GM18502 (cell line): ENCODE measurements at regions not wholly inside any gene's neighbourhood (a gene's known extent, or its start where the extent isn't known, plus 50 kb on each side); places are given as distances from the start of the nearest gene placed in this dataset.
"Not testable (repeated sequence)": the region's sequence is repeated elsewhere in the genome, so short reads cannot be mapped to it uniquely, and the experiment has no call there.

Experiments
- ATAC-seq: cut with Tn5 transposase; IDR thresholded peaks from one replicate; pipeline ENCODE4 v1.9.1; 2021; ENCODE audit warnings: mild to moderate bottlenecking; ENCODE audit not compliant: unreplicated experiment, poor library complexity

DNA sequence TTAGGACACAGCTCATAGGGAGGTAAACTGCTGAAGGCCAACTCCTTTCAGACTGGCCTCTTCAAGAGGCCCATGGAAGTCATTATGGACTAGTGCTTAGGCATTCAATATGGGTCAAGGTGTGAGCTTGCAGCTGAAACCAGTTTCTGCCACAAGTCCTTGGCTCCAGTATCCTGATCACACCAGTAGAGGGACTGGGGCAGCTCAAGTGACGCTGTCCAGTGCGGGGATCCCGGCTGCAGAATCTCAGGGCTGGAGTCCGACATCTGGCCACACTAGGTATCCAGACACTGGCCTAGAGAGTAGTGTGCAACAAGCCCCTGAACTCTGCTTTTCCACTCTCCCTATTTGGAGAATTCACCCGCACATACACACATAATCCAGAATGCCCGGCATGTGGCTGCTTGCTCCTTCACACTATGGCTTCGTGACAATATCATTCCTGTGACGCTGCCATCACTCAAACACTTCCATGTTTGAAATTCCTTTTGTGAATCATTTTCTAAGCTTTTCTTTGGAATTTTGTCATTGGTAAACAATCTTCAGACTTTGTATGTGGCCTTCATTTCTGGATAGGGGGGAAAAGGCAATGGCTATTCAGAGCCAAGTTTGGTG lies 425.1 kb downstream of the EFNB2 start:
- ATAC-seq: no peak

DNA sequence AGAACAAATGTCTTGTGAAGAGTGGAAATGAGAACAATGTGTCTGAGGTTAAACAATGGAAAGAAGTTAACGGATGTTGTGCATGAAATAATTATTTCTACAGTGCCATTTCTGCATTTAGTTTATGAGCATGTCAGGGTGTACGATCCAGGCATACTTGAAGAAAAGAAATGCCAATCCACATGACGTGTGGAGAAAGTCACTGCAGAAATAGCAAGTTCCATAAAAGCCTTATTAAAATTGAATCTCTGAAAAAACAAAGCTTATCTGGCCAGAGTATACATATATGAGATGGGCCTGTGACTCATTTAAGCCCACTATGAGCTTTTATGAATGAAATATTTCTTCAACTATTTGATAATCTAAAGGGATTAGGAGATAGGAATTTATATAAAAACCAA lies 426.1 kb downstream of the EFNB2 start:
- no peak for ATAC-seq

DNA sequence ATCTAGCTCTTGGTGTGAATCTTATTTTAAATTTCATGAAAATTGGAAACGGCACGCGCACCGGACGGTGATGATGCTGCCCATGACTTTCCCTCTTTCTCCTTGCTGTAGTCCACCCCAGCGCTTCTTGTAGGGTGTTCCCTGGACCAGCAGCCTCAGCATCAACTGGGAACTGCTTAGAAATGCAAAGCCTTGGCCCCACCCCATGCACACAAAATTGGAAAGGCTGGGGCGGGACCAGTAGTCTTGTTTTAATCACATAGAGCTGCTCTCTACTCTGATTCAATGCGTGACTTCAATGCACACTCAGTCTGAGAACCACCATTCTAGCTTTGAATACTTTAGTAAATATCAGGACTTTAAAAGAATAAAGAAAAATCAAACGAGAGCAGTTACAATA lies 427.1 kb downstream of the EFNB2 start:
- ATAC-seq: no peak

DNA sequence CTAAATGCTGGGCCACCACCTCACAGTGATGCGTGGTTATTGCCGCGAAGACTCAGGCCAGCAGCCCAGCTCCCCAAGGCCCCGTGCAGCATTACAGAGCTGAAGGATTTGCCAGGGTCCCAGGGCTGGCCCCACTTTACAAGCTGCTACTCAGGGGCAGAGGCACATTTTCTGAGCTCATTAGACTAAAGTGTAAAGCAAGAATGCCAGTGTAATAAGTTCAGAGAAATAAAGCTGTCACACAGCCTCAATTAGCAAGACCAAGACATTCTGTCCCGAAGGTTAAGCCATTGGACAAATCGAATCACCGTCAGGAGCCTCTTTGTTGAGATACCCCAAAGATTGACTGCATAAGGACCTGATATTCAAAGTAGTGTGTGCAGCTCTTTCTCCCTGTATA lies 428.4 kb downstream of the EFNB2 start:
- no peak for ATAC-seq

DNA sequence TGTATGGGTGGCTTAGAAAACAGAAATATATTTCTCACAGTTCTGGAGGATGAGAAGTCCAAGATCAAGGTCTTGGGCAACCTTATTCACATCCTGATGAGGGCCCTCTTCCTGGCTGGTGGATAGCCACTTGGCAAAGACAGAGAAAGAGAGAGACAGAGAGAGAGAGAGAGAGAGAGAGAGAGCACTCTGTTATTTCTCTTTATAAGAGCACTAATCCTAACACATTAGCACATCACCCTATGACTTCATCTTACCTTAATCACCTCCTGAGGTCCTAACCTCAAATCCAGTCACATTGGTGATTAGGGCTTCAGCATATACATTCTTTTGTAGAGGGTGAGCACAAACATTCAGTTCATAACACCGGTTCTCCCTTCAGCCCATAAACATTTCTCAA lies 430.3 kb downstream of the EFNB2 start:
- ATAC-seq: no peak

DNA sequence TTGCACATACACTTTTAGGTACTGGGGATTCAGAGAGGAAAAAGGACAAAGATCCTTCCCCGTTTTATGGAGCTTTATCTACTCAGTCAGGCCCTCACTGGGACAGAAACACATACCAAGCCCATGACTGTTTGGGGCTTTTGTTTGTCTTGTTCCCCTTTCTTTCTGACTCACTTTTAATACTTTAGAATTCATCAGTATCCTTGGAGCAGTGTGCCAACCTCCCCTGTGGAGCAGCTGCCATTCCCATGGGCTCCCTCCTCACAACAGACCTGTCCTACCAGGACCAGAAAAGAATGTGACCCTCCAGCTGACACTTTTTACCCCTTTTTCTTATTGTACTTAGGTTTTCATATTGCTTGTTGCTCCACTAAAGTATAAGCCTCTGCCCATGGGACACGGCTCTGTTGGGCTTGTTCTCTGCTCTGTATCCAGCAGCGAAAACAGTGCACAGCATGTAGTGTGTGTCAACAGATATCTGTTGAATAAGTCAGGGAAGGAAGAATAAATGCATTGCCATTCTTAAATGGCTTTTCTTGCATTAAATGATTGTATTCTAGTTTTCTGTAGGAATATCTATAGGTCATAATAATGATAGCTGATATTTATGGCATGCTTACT lies 431.1 kb downstream of the EFNB2 start:
- no peak for ATAC-seq

DNA sequence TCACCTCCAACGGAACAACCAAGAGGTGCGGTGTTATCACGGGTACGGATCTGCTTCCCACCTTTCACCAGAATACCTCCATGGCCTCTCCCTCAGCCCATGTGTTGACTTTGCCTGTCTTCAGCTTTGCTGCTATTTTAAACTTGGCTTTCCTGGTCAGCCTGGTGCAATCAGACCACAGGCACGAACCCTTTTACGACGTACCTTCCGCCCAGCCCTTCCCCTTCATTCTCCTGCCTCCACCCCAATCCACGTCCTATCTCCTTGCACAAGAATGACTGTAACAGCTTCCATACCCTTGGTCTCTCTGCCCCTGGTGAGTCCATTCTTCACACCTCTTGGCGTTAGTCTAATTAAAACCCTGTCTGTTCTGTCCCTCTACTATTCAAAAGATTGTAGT lies 431.7 kb downstream of the EFNB2 start:
- no peak for ATAC-seq

DNA sequence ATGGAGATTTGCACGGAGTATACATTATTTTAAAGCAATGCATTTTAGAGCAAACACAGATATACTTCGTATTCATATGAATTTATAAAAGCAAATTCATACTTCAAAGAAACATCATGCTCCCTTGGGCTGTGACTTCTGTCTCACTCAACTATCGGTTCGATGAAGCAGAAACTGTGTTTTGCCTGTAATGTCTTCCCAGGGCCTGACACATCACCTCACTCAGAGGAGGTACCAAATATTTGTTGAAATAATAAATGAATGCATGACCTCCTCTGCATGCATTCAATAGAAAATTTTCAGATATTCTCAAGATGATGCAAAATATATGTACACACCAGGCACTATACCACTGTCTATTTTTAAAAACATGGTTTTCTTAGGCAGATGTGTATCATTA lies 432.7 kb downstream of the EFNB2 start:
- ATAC-seq: no peak

DNA sequence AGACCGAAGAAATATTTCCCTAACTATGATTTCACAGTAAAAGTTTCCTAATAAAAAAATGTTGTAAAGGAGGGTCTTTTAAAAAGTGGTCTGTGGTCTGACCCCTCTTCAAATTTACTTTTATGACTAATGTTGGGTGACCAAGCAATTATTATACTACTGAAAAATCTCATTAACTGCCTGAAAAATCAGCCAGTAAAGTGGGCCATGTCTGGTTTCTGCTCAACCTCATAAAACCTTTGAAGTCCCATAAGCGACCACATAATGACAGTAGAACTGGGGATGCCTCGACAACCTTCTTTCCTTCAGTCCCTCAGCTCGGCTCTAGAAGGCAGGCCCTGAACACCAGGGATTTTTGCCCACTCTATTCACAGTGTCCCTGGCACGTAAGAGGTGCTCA lies 434.3 kb downstream of the EFNB2 start:
- no peak for ATAC-seq

DNA sequence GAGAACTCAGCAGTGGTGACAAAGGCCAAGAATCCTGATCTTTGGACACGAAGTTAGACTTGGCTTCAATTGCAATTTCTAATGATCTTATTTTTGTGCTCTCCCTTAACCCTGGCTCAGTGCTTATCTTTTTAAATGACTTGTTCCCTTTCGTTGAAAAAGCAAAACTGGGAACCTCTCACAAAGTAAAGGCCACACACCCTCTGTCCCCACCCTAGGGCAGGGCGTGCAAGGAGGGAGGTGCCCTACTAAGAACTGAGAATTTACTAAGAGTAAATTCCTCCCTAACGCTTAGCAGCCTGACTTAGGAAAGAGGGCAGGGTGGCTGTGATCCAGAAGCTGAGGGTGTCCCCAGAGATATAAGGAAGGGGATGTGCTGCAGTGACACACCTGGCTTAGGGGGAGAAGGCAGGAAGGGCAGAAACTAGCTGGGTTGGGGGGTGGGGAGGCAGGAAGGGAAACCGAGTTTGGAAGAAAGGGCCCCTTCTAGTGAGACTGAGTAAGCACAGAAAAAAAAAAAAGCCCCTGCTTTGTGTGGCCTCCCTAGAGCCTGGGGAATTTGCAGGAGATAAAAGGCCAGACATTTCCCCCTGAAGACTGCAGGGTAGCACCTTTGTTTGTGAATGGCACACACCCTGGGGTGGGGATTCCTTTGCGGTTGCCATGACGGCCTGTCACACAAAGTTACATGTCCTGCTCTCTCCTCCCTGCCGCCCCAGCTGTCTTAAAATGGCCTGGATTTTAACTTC lies 435.1 kb downstream of the EFNB2 start:
- peak; percentile 68 for ATAC-seq

DNA sequence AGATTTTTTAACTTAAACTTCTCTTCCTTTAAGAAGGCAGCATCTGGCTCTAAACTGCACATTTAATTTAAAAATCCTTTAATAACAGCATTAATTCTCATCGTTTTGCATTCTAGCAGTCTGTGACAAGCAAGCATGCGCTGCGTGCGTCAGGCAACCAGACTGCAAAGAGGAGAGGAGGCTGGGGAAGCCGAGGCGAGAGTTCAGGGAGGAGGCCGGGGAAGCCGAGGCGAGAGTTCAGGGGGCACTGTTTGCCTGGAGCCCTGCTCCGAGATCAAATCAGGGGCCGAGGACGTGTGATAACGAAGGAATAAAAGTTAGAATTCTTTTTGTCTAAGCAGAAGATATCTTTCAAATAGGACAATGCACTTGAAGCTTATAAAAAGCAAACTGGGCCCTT lies 435.7 kb downstream of the EFNB2 start:
- no peak for ATAC-seq

DNA sequence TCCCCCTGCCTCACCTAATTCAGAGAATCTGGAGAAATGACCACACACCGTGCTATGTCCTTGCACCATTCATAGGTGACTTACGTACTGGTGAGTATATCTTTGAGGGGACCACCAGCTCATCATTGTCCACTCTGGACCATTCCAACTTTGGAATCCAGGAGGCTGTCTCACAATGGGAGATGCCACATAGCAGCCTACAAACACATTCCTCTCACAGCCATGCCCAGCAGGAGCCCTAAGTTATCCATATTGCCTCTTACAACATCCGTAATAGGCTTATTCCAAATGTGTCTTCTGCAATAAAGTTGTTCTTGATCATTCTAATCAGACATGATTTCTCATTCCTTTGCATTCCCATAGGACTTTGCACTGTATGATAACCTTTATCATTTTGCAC lies 436.7 kb downstream of the EFNB2 start:
- no peak for ATAC-seq

DNA sequence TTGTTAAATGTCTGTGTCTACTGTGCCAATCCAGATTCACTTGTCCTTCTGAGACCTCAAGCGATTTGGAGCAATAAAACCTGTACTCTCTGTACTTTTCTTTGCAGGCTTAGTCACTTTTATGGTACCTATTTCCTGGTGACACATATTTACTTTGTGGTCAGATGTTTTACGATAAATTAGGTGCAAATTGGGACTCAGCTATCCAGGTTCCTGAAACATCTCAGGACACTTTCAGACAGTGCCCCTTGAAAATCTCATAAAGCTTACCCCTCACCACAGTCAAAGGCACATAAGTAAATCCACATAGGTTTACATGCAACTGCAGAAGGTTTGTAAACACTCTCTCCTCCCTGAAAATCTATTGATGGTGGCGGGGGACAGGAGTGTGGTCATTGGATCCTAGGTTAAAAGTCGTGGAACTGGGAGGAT lies 438.8 kb downstream of the EFNB2 start:
- ATAC-seq: no peak

DNA sequence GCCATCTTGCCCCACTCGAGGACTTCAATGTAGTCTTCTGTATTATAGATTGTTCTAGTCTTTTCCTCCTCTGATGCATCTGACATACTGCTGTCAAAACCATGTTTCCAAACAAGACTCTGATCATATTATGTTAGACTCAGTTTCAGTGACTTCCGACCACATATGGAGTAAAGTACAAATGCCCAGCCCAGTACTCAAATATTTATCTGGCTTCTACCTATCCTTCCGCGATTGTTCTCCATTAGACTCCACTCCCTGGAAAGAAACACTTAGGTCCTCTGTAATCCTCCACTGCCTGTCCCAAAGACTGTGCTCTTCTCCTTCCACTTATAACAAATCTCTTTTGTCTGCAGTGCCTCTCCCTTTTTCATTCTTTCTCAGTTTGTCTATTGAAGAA lies 439.5 kb downstream of the EFNB2 start:
- no peak for ATAC-seq

DNA sequence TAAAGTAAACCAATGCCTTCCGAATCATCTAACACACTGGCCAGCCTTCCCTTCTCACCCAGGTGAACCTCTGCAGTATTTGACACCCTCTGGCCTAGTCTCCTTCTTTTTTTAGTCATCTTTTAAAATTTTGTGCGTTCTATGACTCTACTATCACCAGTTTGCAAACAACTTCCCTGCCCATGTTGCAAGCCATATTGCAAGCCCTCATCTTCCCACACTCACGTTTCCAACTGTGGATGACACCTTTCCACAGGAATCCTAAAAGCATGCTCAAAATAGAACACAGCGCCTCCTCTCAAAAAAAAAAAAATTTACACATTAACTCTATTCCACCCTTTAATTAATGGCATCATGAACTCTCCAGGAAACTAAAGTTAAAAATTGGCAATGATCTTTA lies 440.1 kb downstream of the EFNB2 start:
- no peak for ATAC-seq

DNA sequence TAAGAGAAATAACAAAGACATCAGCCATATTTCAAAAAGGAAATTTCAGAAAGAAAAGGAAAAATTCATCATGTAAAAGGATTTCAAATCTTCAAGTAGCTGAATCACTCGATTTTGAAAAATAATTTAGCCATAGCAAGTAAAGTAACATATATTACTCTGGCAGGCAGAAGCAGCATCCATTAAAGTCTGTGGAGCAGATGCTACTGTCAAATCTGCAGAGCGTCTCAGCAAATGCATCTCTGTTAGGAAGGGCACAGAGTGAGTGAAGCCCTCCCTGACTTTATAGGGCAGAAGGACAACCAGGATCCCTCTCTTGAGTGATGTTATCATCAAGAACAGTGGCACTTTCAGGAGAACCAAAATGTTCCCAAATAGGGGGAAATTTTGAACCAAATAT lies 445.5 kb downstream of the EFNB2 start:
- no peak for ATAC-seq

DNA sequence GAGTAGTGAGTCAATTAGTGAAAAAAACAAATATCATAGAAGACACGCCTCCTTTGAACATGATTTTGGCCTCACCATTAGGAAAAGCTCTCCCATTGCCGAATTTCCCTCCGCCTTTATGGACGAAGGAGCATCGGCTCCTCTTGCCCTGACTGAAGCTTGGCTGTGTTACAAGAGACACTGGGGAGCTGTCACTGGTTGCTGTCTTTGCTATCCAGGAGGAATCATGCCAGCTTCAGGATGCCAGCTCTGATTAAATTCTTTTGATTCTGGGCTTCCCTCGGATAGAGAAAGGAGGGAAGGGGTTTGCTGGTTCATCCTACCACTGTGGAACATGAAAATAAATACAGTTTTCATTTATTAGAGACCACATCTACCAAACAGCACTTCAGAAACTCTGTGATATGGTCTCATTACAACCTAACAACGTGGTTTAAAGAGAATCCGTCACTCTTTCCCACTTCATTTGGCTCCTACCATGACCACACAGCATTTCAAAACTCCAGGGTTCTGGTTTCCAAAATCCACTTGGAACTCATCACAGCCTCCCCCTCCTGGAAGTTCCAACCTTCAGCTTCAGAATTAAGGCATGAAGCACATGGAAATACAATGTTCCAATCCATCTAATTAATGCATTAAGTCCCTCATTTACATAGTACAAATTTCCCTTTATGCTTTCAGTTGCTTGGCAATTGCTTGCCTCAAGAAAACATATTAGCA lies 446.0 kb downstream of the EFNB2 start:
- ATAC-seq: no peak

DNA sequence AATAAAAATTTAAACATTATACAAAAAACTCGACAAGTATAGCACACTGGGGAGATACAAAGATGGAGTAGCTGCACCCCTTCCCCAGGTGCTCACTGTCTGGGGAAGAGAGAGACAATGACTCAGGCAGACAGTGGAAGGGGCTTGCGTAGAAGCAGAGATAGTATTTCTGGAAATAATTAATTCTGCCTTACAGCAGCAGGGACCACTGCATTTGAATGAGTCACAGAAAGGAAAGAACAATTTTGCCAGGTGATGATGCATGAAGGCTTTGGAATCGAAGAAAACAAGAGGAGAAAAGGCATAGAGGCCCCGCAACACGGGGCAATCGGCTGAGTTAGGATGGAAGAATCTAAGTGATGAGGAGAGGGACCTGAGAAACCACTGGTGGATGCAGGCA lies 447.4 kb downstream of the EFNB2 start:
- ATAC-seq: no peak

DNA sequence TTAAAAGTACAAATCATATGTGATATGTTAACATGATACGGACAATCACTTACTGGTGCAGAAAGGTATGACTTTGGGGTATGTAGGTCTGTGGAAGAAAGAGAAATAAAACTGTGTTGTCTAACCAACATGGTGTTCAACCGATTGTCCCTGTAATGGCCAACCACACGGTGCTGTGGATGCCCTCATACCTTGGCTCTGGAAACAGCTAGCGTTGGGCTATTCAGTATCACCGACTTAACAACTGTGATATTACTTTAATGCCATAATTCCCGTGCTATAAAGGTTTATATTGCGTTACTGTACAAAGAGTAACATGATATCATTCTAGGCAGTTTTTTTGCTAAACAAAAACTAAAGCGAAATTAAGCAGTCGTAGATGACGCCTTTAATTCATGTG lies 448.3 kb downstream of the EFNB2 start:
- ATAC-seq: no peak

DNA sequence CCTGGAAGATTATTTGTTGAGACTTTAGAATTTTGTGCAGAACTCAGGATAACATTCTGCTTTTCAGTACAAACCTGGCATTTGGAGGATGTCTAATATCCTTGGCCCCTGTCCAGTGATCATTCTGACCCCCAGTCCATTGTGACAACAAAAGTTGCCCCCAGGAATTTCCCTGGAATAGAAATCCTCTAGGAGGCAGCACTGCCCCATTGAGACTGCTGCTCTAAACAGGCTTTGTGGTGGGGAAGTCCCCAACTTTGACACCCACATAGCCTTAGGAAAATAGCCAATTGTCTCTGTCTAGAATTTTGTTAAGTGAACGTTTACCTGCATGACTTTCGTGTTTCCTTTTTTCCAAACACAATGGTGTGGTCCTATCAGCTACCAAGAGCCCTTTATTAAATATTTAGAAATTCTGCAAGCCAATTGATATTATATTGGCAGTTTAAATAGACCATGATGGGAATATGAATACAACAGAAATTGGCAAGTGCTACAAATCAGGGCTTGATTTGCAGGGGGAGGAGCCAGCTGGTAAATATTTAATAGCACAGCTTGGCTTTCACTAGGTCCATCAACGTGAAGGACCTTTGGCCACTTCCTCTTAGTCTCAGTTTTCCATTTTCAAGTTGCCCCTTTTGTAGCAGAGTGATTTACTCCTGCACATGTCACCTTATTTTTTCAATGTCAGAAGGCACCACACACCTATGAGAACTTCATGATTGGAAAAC lies 451.7 kb downstream of the EFNB2 start:
- peak; percentile 82 for ATAC-seq

DNA sequence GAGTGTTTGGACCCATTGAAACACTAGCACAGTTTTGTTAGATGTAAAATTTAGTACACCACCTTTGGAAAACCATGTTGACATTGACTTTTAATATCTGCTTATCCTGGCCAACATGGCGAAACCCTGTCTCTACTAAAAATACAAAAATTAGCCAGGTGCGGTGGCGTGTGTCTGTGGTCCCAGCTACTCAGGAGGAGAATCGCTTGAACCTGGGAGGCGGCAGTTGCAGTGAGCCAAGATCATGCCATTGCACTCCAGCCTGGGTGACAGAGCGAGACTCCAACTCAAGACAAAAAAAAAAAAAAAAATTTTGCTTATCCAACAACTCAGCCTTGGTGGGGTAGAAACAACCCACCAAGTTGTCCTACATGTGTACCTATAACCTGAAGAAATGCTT lies 454.2 kb downstream of the EFNB2 start:
- not testable (repeated sequence) for ATAC-seq
